Glutamatergic neuron (in vitro differentiated cells): ENCODE measurements at regions not wholly inside any gene's neighbourhood (a gene's known extent, or its start where the extent isn't known, plus 50 kb on each side); places are given as distances from the start of the nearest gene placed in this dataset.

Experiments used
- DNase-seq: peaks from one replicate; pipeline ENCODE4 v3.0.0; 2022
- H3K27ac Mint-ChIP-seq: one replicate; pipeline ENCODE4 v1.8.0; 2020; ENCODE audit warnings: mild to moderate bottlenecking, mixed read lengths, inconsistent platforms; ENCODE audit not compliant: unreplicated experiment
- H3K27me3 Mint-ChIP-seq: one replicate; pipeline ENCODE4 v1.8.0; 2020; ENCODE audit warnings: mild to moderate bottlenecking, moderate library complexity, mixed read lengths, inconsistent platforms; ENCODE audit not compliant: unreplicated experiment
- H3K36me3 Mint-ChIP-seq: one replicate; pipeline ENCODE4 v1.8.0; 2020; ENCODE audit warnings: mild to moderate bottlenecking, mixed read lengths, inconsistent platforms; ENCODE audit not compliant: unreplicated experiment
- H3K4me1 Mint-ChIP-seq: one replicate; pipeline ENCODE4 v1.8.0; 2020; ENCODE audit warnings: mild to moderate bottlenecking, low read depth, mixed read lengths, inconsistent platforms; ENCODE audit not compliant: unreplicated experiment
- H3K4me3 Mint-ChIP-seq: one replicate; pipeline ENCODE4 v1.8.0; 2020; ENCODE audit warnings: mild to moderate bottlenecking, mixed read lengths, inconsistent platforms; ENCODE audit not compliant: unreplicated experiment
- H3K9me3 Mint-ChIP-seq: one replicate; pipeline ENCODE4 v1.8.0; 2020; ENCODE audit warnings: mild to moderate bottlenecking, moderate library complexity, mixed read lengths, inconsistent platforms; ENCODE audit not compliant: unreplicated experiment
- TF ChIP-seq, protein P1 (sequence below): fragments of 200-600 bp; sonication (generic); IDR thresholded peaks from one replicate; pipeline ENCODE4 v1.5.0; 2021; ENCODE audit not compliant: partially characterized antibody, unreplicated experiment

DNA sequence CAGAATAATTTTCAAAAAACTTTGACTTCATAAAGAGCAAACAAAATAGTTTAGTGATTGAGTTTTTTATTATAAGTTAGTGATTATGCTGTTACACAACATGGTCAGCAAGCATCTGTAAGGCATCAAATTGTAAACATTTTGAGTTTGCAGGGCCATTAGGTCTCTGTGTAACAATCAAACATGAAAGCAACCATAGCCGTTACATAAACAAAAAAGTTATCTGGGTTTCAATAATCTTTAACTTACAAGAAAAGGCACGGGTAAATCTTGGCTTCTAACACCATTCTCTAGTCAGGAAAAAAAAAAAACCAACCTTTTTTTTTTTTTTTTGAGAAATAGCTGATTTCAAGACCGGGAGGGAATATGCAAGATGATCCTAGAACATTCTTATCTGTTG, 1941.1 kb downstream of the PCDH7 start:
- Mint-ChIP-seq H3K36me3 (no peaks in the 10 kb centered on the region), H3K27me3 (no peaks in the 10 kb centered on the region), H3K9me3 (no peaks in the 10 kb centered on the region), H3K4me1 (no peaks in the 10 kb centered on the region), H3K4me3 (no peak overlapping the region), H3K27ac (no peak overlapping the region)
- DNase-seq: no peak
- TF ChIP-seq, protein P1, sequence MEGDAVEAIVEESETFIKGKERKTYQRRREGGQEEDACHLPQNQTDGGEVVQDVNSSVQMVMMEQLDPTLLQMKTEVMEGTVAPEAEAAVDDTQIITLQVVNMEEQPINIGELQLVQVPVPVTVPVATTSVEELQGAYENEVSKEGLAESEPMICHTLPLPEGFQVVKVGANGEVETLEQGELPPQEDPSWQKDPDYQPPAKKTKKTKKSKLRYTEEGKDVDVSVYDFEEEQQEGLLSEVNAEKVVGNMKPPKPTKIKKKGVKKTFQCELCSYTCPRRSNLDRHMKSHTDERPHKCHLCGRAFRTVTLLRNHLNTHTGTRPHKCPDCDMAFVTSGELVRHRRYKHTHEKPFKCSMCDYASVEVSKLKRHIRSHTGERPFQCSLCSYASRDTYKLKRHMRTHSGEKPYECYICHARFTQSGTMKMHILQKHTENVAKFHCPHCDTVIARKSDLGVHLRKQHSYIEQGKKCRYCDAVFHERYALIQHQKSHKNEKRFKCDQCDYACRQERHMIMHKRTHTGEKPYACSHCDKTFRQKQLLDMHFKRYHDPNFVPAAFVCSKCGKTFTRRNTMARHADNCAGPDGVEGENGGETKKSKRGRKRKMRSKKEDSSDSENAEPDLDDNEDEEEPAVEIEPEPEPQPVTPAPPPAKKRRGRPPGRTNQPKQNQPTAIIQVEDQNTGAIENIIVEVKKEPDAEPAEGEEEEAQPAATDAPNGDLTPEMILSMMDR: no peak

DNA sequence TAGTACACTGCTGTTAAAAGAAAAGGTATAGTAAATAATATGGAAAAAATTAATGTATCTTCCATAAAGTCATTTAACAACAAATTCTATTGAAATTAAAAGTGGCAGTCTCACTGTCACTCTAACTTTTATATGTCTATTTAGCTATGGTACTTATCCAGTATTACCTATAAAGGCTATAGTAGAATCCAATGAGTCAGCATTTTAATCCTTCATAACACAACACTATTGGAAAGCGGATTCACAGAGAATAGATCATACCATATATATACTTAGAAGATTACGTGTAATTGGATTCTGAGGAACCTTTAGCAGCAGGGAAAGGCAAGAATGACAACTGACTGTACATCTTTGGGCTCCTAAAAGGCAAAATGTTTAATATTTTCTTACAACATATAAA, 1942.6 kb downstream of the PCDH7 start:
- Mint-ChIP-seq H3K27me3 (no peaks in the 10 kb centered on the region), H3K36me3 (no peaks in the 10 kb centered on the region), H3K4me3 (no peak overlapping the region), H3K27ac (no peak overlapping the region), H3K9me3 (no peaks in the 10 kb centered on the region), H3K4me1 (no peaks in the 10 kb centered on the region)
- TF ChIP-seq, protein P1: no peak
- DNase-seq: no peak

DNA sequence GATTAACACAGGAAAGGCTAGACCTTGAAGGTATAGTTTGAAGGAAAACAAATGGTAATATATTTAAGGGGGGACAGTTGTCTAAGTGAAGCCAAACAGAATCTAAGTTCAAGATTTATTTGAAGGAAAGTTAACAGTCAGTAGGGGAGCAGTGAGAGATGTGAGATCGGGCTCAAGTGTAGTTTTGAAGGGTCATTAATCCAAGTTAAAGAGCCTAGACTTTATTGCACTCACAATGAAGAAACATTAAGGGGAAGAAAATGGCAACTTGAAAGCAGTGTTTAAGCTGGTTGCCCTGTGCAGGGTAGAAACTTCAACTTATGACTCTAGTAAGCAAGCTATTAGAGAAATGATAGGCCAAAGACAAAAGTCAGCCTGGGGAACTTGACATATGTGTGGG, 1952.2 kb downstream of the PCDH7 start:
- TF ChIP-seq, protein P1: no peak
- DNase-seq: no peak
- no peaks in the 10 kb centered on the region for H3K4me1 Mint-ChIP-seq
- H3K36me3 Mint-ChIP-seq: no peaks in the 10 kb centered on the region
- H3K9me3 Mint-ChIP-seq: no peaks in the 10 kb centered on the region
- no peak overlapping the region for H3K27ac Mint-ChIP-seq
- no peak overlapping the region for H3K4me3 Mint-ChIP-seq
- H3K27me3 Mint-ChIP-seq: no peaks in the 10 kb centered on the region

DNA sequence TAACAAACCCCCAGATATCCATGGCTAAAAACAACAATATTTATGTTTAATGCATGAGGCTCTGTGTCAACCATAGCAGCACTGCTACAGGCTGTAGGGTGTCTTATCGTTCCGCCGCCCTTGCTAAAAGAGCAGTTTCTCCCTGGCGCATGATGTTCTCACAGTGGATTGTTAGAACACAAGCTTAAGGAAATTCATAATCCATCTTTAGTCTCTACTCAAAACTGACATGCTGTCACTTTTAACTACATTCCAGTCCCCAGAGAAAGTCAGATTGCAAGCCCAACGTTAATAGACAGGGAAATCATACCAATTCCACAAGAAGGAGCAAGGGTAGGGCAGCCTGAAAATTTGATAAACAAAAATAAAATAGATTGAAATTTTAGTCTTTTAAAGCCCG, 1960.8 kb downstream of the PCDH7 start:
- TF ChIP-seq, protein P1: no peak
- Mint-ChIP-seq H3K27ac (no peak overlapping the region), H3K4me3 (no peak overlapping the region), H3K36me3 (no peaks in the 10 kb centered on the region), H3K4me1 (no peaks in the 10 kb centered on the region), H3K9me3 (no peaks in the 10 kb centered on the region), H3K27me3 (no peaks in the 10 kb centered on the region)
- DNase-seq: no peak

DNA sequence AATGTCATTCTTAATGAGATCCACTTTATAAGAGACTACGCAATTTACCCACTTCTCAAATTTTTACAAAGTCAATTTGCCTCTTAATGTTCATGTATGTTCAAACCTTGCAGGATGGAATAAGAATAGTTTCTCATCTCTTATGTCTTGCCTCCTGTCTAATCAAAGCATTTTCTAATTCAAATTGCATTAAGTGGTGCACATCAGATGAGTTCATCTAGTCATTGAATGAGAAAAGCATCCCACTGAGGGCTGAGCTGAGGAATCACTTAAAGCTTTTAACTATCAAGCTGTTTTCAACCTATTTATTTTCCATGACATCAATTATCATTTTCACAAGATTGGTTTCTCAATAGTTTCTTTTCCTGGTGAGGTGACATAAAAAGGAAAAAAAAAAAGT, 1964.0 kb downstream of the PCDH7 start:
- no peaks in the 10 kb centered on the region for H3K27me3 Mint-ChIP-seq
- no peak for DNase-seq
- H3K4me3 Mint-ChIP-seq: no peak overlapping the region
- TF ChIP-seq, protein P1: no peak
- no peak overlapping the region for H3K27ac Mint-ChIP-seq
- no peaks in the 10 kb centered on the region for H3K4me1 Mint-ChIP-seq
- no peaks in the 10 kb centered on the region for H3K9me3 Mint-ChIP-seq
- no peaks in the 10 kb centered on the region for H3K36me3 Mint-ChIP-seq
